Small intestine (tissue), 7 donors: ENCODE measurements at regions not wholly inside any gene's neighbourhood (a gene's known extent, or its start where the extent isn't known, plus 50 kb on each side); places are given as distances from the start of the nearest gene placed in this dataset.

Source experiments
- DNase-seq, 2 donors: peaks; one replicate each; pipeline versions ENCODE4 v3.0.0 to v3.0.0-alpha.2; 2013
- FAIRE-seq: peaks from 2 replicates; lab custom pipeline; 2012; peaks lifted over from hg19 to GRCh38; lab: Jason Lieb, UNC
- H3K27ac ChIP-seq, 3 donors: one replicate each; pipeline ENCODE4 v1.5.1; 2013; ENCODE audit warnings: low read length in 2 of 3, mild to moderate bottlenecking in 2 of 3, control low read depth in 1 of 3, inconsistent platforms in 1 of 3, low read depth in 1 of 3, moderate library complexity in 1 of 3
- H3K27me3 ChIP-seq, 3 donors: one replicate each; pipeline ENCODE4 v1.6.1; 2013; ENCODE audit warnings: low read length in 3 of 3, inconsistent platforms in 1 of 3; ENCODE audit not compliant: control insufficient read depth in 3 of 3, insufficient read depth in 3 of 3
- H3K36me3 ChIP-seq, 3 donors: one replicate each; pipeline ENCODE4 v1.6.1; 2013; ENCODE audit warnings: low read length in 3 of 3, inconsistent platforms in 1 of 3, low read depth in 1 of 3, mild to moderate bottlenecking in 1 of 3, moderate library complexity in 1 of 3; ENCODE audit not compliant: control insufficient read depth in 3 of 3, insufficient read depth in 2 of 3
- H3K4me1 ChIP-seq, 3 donors: one replicate each; pipeline ENCODE4 v1.6.1; 2013; ENCODE audit warnings: low read length in 2 of 3, inconsistent platforms in 1 of 3, low read depth in 1 of 3, mild to moderate bottlenecking in 1 of 3, moderate library complexity in 1 of 3; ENCODE audit not compliant: control insufficient read depth in 3 of 3, insufficient read depth in 2 of 3
- H3K4me3 ChIP-seq, 3 donors: one replicate each; pipeline ENCODE4 v1.5.1; 2013; ENCODE audit warnings: low read length in 3 of 3, control low read depth in 1 of 3, inconsistent platforms in 1 of 3, low read depth in 1 of 3, mild to moderate bottlenecking in 1 of 3, moderate library complexity in 1 of 3
- H3K9me3 ChIP-seq, 2 donors: one replicate each; pipeline ENCODE4 v1.6.1; 2013; ENCODE audit warnings: low read depth in 1 of 2, low read length in 1 of 2; ENCODE audit not compliant: control insufficient read depth in 2 of 2, insufficient read depth in 1 of 2
- WGBS, 3 donors: extraction: QIAGEN DNeasy Blood & Tissue Kit; methylation state at CpG; one replicate each; pipeline ENCODE4 v1.1.7; 2013; 5-methylcytosine and 5-hydroxymethylcytosine counted together
- donor health status: healthy with polysubstance abuse.
- donor health status: control.
- donor health status: control.
- donor health status: Bipolar disorder and iron deficiency.
- donor health status: healthy.

DNA sequence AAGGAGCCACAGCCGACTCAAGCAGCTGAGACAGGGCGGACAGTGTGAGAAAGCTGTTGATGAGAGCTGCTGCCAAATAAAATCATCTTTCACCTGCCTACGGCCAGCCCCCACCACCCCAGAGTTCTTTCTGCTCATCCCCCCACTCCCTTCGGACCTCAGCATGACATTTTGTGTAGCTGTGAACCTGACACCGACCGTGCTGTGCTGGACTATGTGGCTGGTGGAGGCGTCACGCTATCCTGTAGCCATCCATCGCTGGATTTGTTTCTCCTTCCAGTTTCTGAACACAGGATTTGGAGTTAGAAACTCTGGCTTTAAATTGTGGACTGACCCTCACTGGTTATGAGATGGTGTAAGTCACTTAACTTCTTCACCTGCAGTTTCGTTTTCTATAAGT lies 317.3 kb downstream of the DCDC2C start:
- Histone ChIP-seq H3K9me3 (peaks cover 0 to 18% of the 10 kb centered on the region in 2 donors), H3K4me1 (no peaks in the 10 kb centered on the region), H3K27me3 (no peaks in the 10 kb centered on the region), H3K36me3 (no peaks in the 10 kb centered on the region), H3K4me3 (no peak overlapping the region), H3K27ac (no peak overlapping the region)
- DNase-seq, result no peak
- WGBS, 3 donors, result 80 to 89% (median 85%) methylated on average over 10 of the region's 10 CpGs
- FAIRE-seq, result no peak

DNA sequence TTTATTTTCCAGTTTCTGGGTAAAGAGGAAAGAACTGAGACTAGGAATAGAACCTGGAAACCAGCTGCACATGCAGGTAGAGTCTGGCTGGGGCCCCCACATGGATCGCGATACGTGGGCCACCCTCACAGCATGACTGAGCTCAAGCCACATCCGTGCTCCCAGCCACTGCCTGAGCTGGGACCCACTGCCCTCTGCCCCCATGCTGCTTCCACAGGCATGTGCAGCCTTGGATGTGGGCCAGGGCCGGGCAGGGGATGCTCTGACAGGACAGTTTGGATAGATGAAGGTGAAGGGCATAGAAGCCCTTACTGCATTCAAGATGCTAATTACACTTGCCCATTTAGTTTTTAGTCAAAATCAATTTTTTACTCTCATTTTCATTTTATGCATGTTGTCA lies 321.2 kb downstream of the DCDC2C start:
- WGBS, 3 donors, result 78 to 82% (median 82%) methylated on average over 5 of the region's 5 CpGs
- FAIRE-seq (no peak), DNase-seq (no peak)
- Histone ChIP-seq H3K36me3 (no peaks in the 10 kb centered on the region), H3K27ac (no peak overlapping the region), H3K4me1 (no peaks in the 10 kb centered on the region), H3K9me3 (peaks cover 0 to 5% of the 10 kb centered on the region in 2 donors), H3K4me3 (no peak overlapping the region), H3K27me3 (no peaks in the 10 kb centered on the region)

DNA sequence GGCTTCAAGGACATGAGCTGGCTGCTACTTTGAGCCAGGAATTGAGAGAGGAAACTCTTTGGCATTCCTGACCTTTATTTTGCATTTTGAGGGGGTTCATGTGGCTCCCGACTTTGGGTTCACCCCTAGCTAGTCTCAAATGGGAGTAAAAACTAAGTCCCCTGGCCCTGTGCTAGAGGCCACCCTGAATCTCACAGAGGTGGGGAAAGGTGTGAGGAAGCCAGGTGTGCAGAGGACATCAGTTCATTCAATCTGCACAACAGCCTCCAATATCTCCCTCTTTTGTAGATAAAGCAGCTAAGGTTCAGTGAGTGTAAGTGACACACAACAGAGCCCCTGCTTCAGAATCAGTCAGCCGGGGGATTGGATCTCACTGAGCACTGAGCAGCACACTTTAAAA lies 325.7 kb downstream of the DCDC2C start:
- FAIRE-seq, result no peak
- Histone ChIP-seq H3K4me1 (no peaks in the 10 kb centered on the region), H3K27me3 (no peaks in the 10 kb centered on the region), H3K36me3 (no peaks in the 10 kb centered on the region), H3K4me3 (no peak overlapping the region), H3K27ac (no peak overlapping the region), H3K9me3 (no peaks in the 10 kb centered on the region)
- 58 to 71% (median 65%) methylated on average over 2 of the region's 2 CpGs for WGBS, 3 donors
- DNase-seq, result no peak

DNA sequence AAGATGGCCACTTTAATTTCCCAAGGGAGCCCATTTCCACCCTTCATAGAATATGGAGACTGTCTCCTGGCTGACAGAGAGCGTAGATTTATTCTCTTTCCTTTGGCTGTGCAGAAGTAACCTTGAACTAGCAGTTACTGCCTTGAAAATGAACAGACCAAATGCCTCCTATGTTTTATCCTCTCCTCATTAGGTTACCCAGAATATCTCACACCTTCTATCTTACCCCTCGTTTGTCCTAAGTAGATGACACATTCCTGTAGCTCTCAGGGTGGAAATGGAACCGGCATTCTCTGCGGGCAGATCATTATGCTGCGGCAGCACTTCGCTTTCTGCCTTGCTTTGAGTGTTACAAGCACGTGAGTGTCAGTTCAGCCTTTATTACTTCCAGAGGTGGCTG lies 336.5 kb downstream of the DCDC2C start:
- 68 to 75% (median 72%) methylated on average over 7 of the region's 7 CpGs for WGBS, 3 donors
- Histone ChIP-seq H3K4me3 (no peak overlapping the region), H3K4me1 (no peaks in the 10 kb centered on the region), H3K36me3 (no peaks in the 10 kb centered on the region), H3K9me3 (peaks cover 0 to 20% of the 10 kb centered on the region in 2 donors), H3K27me3 (no peaks in the 10 kb centered on the region), H3K27ac (no peak overlapping the region)
- no peak for FAIRE-seq
- DNase-seq, result no peak

DNA sequence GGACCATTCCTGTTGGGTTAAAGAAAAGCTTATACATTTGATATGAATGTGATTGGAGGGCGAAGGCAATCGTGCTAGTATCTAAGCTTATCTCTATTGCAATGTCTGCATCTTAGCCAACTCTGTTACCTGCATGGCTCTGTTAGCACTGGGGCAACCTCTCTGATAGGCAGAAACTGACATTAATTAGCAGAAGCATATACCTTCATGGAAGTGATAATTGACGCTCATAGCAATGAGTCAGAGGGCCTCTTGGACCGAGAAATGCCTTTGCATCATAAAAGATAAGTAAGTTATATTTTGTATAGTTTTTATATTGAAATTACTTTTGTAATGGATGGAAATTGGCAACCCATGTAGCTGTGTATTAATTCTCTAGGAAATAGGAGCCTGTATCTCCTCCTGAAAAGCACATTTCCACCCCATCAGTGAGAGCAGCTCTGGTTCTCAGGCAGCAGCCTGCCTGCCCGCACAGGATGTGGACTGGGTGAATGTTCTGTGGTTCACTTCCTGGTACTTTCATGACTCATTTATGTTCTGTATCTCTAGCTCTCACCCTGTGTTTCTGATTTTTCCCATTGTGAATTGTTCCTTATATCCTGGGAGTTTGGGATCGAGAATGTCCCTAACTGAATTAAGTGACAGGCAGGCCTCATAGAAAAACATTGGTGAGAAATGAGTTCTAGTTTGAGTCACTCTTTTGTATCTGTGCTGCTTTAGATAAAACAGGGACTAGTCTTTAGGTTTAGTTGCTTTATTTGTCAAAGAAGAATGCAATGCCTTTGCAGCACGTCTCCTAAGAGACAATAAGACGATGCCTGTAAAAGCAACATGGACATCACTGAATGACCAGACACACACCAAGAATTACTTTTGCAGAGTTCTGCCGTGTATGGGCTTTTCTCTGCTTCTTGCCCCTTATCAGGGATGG lies 344.9 kb downstream of the DCDC2C start:
- no peak for FAIRE-seq
- Histone ChIP-seq H3K27ac (no peak overlapping the region), H3K36me3 (no peaks in the 10 kb centered on the region), H3K27me3 (no peaks in the 10 kb centered on the region), H3K4me1 (no peaks in the 10 kb centered on the region), H3K9me3 (peaks cover 2 to 5% of the 10 kb centered on the region in 2 donors), H3K4me3 (no peak overlapping the region)
- 63 to 71% (median 69%) methylated on average over 9 of the region's 9 CpGs for WGBS, 3 donors
- peak in 1 of 2 donors; percentile 29 for DNase-seq

DNA sequence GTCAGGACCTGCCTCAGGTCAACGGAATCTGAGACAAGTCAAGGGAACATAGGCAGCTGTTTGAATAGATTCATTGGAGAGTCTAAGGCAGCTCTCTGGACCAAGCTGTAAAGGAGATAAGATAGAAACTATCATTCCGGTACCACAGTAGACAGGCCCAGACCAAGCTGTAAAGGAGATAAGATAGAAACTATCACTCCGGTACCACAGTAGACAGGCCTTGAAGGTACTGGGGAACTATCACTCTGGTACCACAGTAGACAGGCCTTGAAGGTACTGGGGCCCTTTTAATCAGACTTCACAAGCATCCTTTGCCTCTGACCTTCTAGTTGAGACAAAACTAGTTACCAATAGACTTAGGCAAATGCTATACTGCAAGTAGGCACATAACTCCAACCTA lies 346.1 kb downstream of the DCDC2C start:
- FAIRE-seq, result no peak
- H3K27ac ChIP-seq, result no peak overlapping the region
- peaks cover 1 to 2% of the 10 kb centered on the region in 2 donors for H3K9me3 ChIP-seq
- DNase-seq, result no peak
- no peaks in the 10 kb centered on the region for H3K36me3 ChIP-seq
- 74 to 94% (median 83%) methylated on average over 3 of the region's 3 CpGs for WGBS, 3 donors
- no peaks in the 10 kb centered on the region for H3K4me1 ChIP-seq
- H3K4me3 ChIP-seq, result no peak overlapping the region
- no peaks in the 10 kb centered on the region for H3K27me3 ChIP-seq

DNA sequence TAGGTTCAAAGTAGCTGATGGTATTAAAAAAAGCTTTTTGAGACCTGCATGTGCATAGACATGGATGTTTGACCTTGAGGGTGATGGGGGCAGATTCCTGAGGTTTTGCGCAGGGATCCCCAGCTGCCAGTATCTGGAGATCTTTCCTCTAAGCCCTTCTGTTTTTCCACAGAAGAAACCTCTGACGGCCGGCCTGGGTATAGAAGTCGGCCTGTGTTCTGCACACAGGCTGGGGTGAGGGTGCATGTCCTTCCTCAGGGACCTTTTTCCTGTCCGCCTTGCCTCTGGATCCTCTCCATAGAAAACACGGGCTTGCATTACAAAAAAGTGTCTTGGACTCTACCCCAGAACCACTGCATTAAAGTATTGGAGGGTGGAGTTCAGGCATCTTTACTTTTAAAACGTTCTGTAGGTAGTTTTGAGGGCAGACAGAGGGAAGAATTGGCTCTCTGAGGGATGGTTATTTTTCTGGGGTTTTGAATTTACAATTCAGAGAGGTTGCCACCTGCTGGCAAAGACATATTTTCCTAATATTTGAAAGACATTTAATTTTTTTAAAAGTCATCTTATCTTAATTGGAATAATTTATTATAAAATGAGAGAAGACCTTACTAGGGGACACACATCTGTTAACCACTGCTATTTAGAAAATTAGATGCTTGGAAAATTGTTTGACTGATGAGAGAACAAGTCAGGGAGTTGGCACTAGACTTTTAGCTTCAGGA lies 350.6 kb downstream of the DCDC2C start:
- no peaks in the 10 kb centered on the region for H3K4me1 ChIP-seq
- H3K27ac ChIP-seq, result no peak overlapping the region
- no peaks in the 10 kb centered on the region for H3K27me3 ChIP-seq
- FAIRE-seq (no peak), DNase-seq (no peak)
- WGBS, 3 donors, result 62 to 79% (median 70%) methylated on average over 7 of the region's 7 CpGs
- no peaks in the 10 kb centered on the region for H3K9me3 ChIP-seq
- H3K4me3 ChIP-seq, result no peak overlapping the region
- no peaks in the 10 kb centered on the region for H3K36me3 ChIP-seq

DNA sequence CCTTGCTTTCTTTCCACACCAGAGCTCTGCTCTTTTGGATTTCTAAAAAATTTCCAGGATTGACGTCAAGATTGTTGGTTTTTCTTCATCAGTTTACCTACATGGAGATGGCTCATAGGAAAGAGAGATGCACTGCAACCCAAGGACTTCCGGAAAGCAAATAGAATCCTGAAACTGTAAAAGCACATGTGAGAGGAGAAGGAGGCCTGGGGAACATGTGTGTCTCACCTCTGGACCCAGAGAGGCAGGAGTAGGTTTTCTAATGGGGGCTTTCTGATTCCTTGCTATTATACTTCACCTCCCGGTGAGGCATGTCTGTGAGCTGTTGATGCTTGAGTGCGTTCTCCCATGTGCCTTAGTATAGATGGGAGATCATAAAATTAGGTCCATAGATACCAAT lies 362.8 kb downstream of the DCDC2C start:
- FAIRE-seq (no peak), DNase-seq (no peak)
- Histone ChIP-seq H3K4me1 (no peaks in the 10 kb centered on the region), H3K9me3 (peaks cover 2 to 3% of the 10 kb centered on the region in 2 donors), H3K27me3 (no peaks in the 10 kb centered on the region), H3K36me3 (no peaks in the 10 kb centered on the region), H3K27ac (no peak overlapping the region), H3K4me3 (no peak overlapping the region)
- WGBS, 3 donors, result 80 to 87% (median 84%) methylated on average over 4 of the region's 4 CpGs
